H1 (cell line): ENCODE measurements at regions not wholly inside any gene's neighbourhood (a gene's known extent, or its start where the extent isn't known, plus 50 kb on each side); places are given as distances from the start of the nearest gene placed in this dataset.

ENCODE experiments used
- CTCF ChIA-PET: fragments of 300-600 bp; sonication (Branson Sonifier 250); formaldehyde crosslinking; loops from one replicate; lab custom pipeline; 2021; ENCODE audit not compliant: partially characterized antibody; lab: Charles Lee
- POLR2A ChIA-PET: fragments of 300-600 bp; sonication (Branson Sonifier 250); formaldehyde crosslinking; loops from one replicate; lab custom pipeline; 2021; ENCODE audit warnings: inconsistent platforms; ENCODE audit not compliant: partially characterized antibody; lab: Charles Lee
- DNase-seq, 2 experiments: peaks; one replicate each; pipeline versions ENCODE4 v3.0.0 to v3.0.0-alpha.2; 2010 to 2022; ENCODE audit warnings: low spot score in 2 of 2, low read depth in 1 of 2, mixed read lengths in 1 of 2
- FAIRE-seq: peaks from 2 replicates; lab custom pipeline; 2011; peaks lifted over from hg19 to GRCh38; lab: Jason Lieb, UNC
- H2AFZ ChIP-seq: 2 replicates; pipeline ENCODE4 v1.8.1; 2012; ENCODE audit warnings: low read length, inconsistent platforms
- H2AK5ac ChIP-seq: 2 replicates; pipeline ENCODE4 v1.6.1; 2013; ENCODE audit warnings: low read depth, low read length
- H2BK120ac ChIP-seq: replicated peaks from 2 replicates; pipeline ENCODE3; 2013; ENCODE audit warnings: low read depth, low read length, inconsistent platforms
- H2BK12ac ChIP-seq: 2 replicates; pipeline ENCODE4 v1.6.1; 2013; ENCODE audit warnings: low read depth, low read length
- H2BK15ac ChIP-seq: 2 replicates; pipeline ENCODE4 v1.6.1; 2013; ENCODE audit warnings: low read length
- H2BK20ac ChIP-seq: 2 replicates; pipeline ENCODE4 v1.6.1; 2013; ENCODE audit warnings: low read length
- H2BK5ac ChIP-seq: 2 replicates; pipeline ENCODE4 v1.6.1; 2013; ENCODE audit warnings: low read depth, low read length
- H3K14ac ChIP-seq: 2 replicates; pipeline ENCODE4 v1.6.1; 2013; ENCODE audit warnings: inconsistent platforms; ENCODE audit not compliant: insufficient read length
- H3K18ac ChIP-seq: 2 replicates; pipeline ENCODE4 v1.6.1; 2013; ENCODE audit warnings: low read length; ENCODE audit errors: extremely low read depth
- H3K23ac ChIP-seq: 2 replicates; pipeline ENCODE4 v1.6.1; 2013; ENCODE audit warnings: inconsistent platforms; ENCODE audit not compliant: insufficient read length
- H3K23me2 ChIP-seq: 2 replicates; pipeline ENCODE4 v1.6.1; 2013; ENCODE audit warnings: low read depth, low read length
- H3K27ac ChIP-seq: 2 replicates; pipeline ENCODE4 v1.6.1; 2011; ENCODE audit warnings: low read depth, low read length, inconsistent platforms
- H3K27me3 ChIP-seq, 4 experiments: replicated peaks in 1 of 4; 1 replicate in 1 of 4; 2 replicates in 3 of 4; pipeline versions ENCODE4 v1.6.1 to v1.8.1; 2011 to 2013; ENCODE audit warnings: low read length in 3 of 4, mild to moderate bottlenecking in 3 of 4, inconsistent platforms in 2 of 4, mixed read lengths in 2 of 4, moderate library complexity in 1 of 4; ENCODE audit not compliant: control insufficient read depth in 3 of 4, insufficient read depth in 3 of 4; ENCODE audit errors: extremely low read depth in 1 of 4
- H3K36me3 ChIP-seq, 4 experiments: 2 replicates each; pipeline versions ENCODE4 v1.6.1 to v1.8.1; 2011 to 2013; ENCODE audit warnings: mild to moderate bottlenecking in 4 of 4, low read length in 3 of 4, moderate library complexity in 2 of 4, control low read depth in 1 of 4, inconsistent platforms in 1 of 4; ENCODE audit not compliant: insufficient read depth in 4 of 4, control insufficient read depth in 2 of 4
- H3K4ac ChIP-seq: replicated peaks from 2 replicates; pipeline ENCODE3; 2013; ENCODE audit warnings: low read length, low read depth, mixed read lengths, inconsistent platforms; ENCODE audit not compliant: insufficient read length
- H3K4me1 ChIP-seq, 4 experiments: replicated peaks in 1 of 4; 1 replicate in 1 of 4; 2 replicates in 3 of 4; pipeline versions ENCODE4 v1.6.1 to v1.8.1; 2011 to 2013; ENCODE audit warnings: low read length in 3 of 4, inconsistent platforms in 2 of 4, mixed read lengths in 1 of 4; ENCODE audit not compliant: insufficient read depth in 4 of 4, control insufficient read depth in 3 of 4
- H3K4me2 ChIP-seq, 2 experiments: 2 replicates each; pipeline versions ENCODE4 v1.6.1 to v1.8.1; 2011 to 2013; ENCODE audit warnings: low read depth in 2 of 2, low read length in 2 of 2, control low read depth in 1 of 2, inconsistent platforms in 1 of 2, mild to moderate bottlenecking in 1 of 2; ENCODE audit not compliant: insufficient read depth in 1 of 2
- H3K4me3 ChIP-seq, 4 experiments: fragments of 200-600, 300-600 bp in 1 of 4; sonication (generic), shearing (Covaris generic), sonication (Bioruptor Twin) in 1 of 4; 2 replicates each; pipeline versions ENCODE4 v1.5.1 to v1.8.1; 2011 to 2016; ENCODE audit warnings: low read length in 4 of 4, low read depth in 3 of 4, control low read depth in 2 of 4, inconsistent platforms in 2 of 4, mild to moderate bottlenecking in 2 of 4, mixed read lengths in 1 of 4, moderate library complexity in 1 of 4; ENCODE audit not compliant: insufficient read depth in 2 of 4; ENCODE audit errors: extremely low read depth in 1 of 4
- H3K56ac ChIP-seq: replicated peaks from 2 replicates; pipeline ENCODE3; 2013; ENCODE audit warnings: low read depth, mild to moderate bottlenecking, mixed read lengths, low read length, inconsistent platforms; ENCODE audit not compliant: insufficient read length
- H3K79me1 ChIP-seq: 2 replicates; pipeline ENCODE4 v1.6.1; 2013; ENCODE audit warnings: low read depth, low read length, control low read depth
- H3K79me2 ChIP-seq, 2 experiments: 2 replicates each; pipeline versions ENCODE4 v1.6.1 to v1.8.1; 2012 to 2013; ENCODE audit warnings: low read length in 2 of 2, mild to moderate bottlenecking in 2 of 2, inconsistent platforms in 1 of 2; ENCODE audit not compliant: insufficient read depth in 2 of 2, control insufficient read depth in 1 of 2
- H3K9ac ChIP-seq, 4 experiments: replicated peaks in 1 of 4; 1 replicate in 1 of 4; 2 replicates in 3 of 4; pipeline versions ENCODE4 v1.6.1 to v1.8.1; 2011 to 2013; ENCODE audit warnings: low read depth in 3 of 4, low read length in 3 of 4, control low read depth in 2 of 4, mild to moderate bottlenecking in 2 of 4, moderate library complexity in 2 of 4, inconsistent platforms in 1 of 4; ENCODE audit errors: extremely low read depth in 1 of 4
- H3K9me3 ChIP-seq, 2 experiments: 2 replicates each; pipeline versions ENCODE4 v1.6.1 to v1.8.1; 2012 to 2013; ENCODE audit warnings: mild to moderate bottlenecking in 2 of 2, moderate library complexity in 2 of 2, control low read depth in 1 of 2, inconsistent platforms in 1 of 2, low read depth in 1 of 2, low read length in 1 of 2, mixed read lengths in 1 of 2; ENCODE audit not compliant: insufficient read depth in 2 of 2
- H4K20me1 ChIP-seq, 2 experiments: replicated peaks in 1 of 2; 2 replicates each; pipeline versions ENCODE3 to v1.8.1; 2011 to 2013; ENCODE audit warnings: inconsistent platforms in 2 of 2, low read length in 2 of 2, mild to moderate bottlenecking in 1 of 2; ENCODE audit not compliant: insufficient read depth in 2 of 2, control insufficient read depth in 1 of 2
- H4K5ac ChIP-seq: 2 replicates; pipeline ENCODE4 v1.6.1; 2013; ENCODE audit warnings: low read length, low read depth, mixed read lengths, inconsistent platforms; ENCODE audit not compliant: insufficient read length
- H4K8ac ChIP-seq: 2 replicates; pipeline ENCODE4 v1.8.0; 2013; ENCODE audit warnings: mild to moderate bottlenecking, moderate library complexity, low read length, inconsistent platforms; ENCODE audit not compliant: insufficient read depth; ENCODE audit errors: extremely low read depth
- H4K91ac ChIP-seq: replicated peaks from 2 replicates; pipeline ENCODE3; 2013; ENCODE audit warnings: low read length, mixed read lengths, inconsistent platforms; ENCODE audit not compliant: insufficient read length
- ATF2 ChIP-seq: IDR thresholded peaks from 2 replicates; pipeline ENCODE4 v1.6.1; 2012; ENCODE audit warnings: low read length, inconsistent platforms
- ATF3 ChIP-seq: IDR thresholded peaks from 2 replicates; pipeline ENCODE4 v1.6.1; 2011; ENCODE audit warnings: low read depth, mild to moderate bottlenecking, low read length; ENCODE audit not compliant: insufficient read depth
- CEBPB ChIP-seq: IDR thresholded peaks from 2 replicates; pipeline ENCODE4 v1.6.1; 2012; ENCODE audit warnings: low read depth, low read length
- CHD1 ChIP-seq: IDR thresholded peaks from 2 replicates; pipeline ENCODE4 v1.6.1; 2012; ENCODE audit warnings: low read depth, low read length, improper control_type of control experiment
- CREB1 ChIP-seq: IDR thresholded peaks from 2 replicates; pipeline ENCODE4 v1.6.1; 2012; ENCODE audit warnings: inconsistent platforms
- EGR1 ChIP-seq: IDR thresholded peaks from 2 replicates; pipeline ENCODE4 v1.6.1; 2011; ENCODE audit warnings: low read depth, low read length, borderline replicate concordance
- HDAC2 ChIP-seq, 2 experiments: fragments of 300-600 bp in 1 of 2; sonication (generic) in 1 of 2; IDR thresholded peaks; 2 replicates each; pipeline ENCODE4 v1.6.1; 2011 to 2012; ENCODE audit warnings: low read depth in 2 of 2, low read length in 2 of 2, mild to moderate bottlenecking in 2 of 2, moderate library complexity in 2 of 2, borderline replicate concordance in 1 of 2, inconsistent platforms in 1 of 2
- POLR2AphosphoS5 ChIP-seq: IDR thresholded peaks from 2 replicates; pipeline ENCODE4 v1.6.1; 2011; ENCODE audit warnings: low read depth, low read length
- RBBP5 ChIP-seq: IDR thresholded peaks from 2 replicates; pipeline ENCODE4 v1.7.1; 2012; ENCODE audit warnings: low read depth, mild to moderate bottlenecking, inconsistent platforms, low read length, moderate library complexity, borderline replicate concordance
- SIX5 ChIP-seq: IDR thresholded peaks from 2 replicates; pipeline ENCODE4 v1.6.1; 2011; ENCODE audit warnings: mild to moderate bottlenecking, low read depth, low read length
- SRF ChIP-seq: IDR thresholded peaks from 2 replicates; pipeline ENCODE4 v1.6.1; 2011; ENCODE audit warnings: mild to moderate bottlenecking, low read depth, low read length, moderate library complexity
- WGBS, 2 experiments: shearing (Covaris generic) in 1 of 2; methylation state at CpG; one replicate each; pipeline versions ENCODE4 v1.1.6 to v1.1.7; 2013 to 2015; ENCODE audit warnings: low lambda C conversion rate in 2 of 2, mixed read lengths in 2 of 2, inconsistent platforms in 1 of 2, low coverage in 1 of 2, missing lambda C conversion rate in 1 of 2; ENCODE audit not compliant: insufficient replicate concordance in 2 of 2, insufficient coverage in 1 of 2, insufficient read length in 1 of 2; ENCODE audit errors: extremely low coverage in 1 of 2, missing lambda C conversion rate in 1 of 2; 5-methylcytosine and 5-hydroxymethylcytosine counted together

- Histone ChIP-seq H3K23me2 (no peaks in the 10 kb centered on the region), H2AFZ (no peak overlapping the region), H3K18ac (no peak overlapping the region), H3K36me3 (no peaks in the 10 kb centered on the region), H3K14ac (no peak overlapping the region), H4K5ac (no peak overlapping the region), H3K56ac (no peak overlapping the region), H3K4me3 (no peak overlapping the region), H2BK12ac (no peak overlapping the region), H3K4me1 (no peaks in the 10 kb centered on the region), H3K9ac (no peak overlapping the region), H3K4ac (no peak overlapping the region), H3K27ac (no peak overlapping the region), H2BK5ac (no peak overlapping the region), H3K79me1 (no peaks in the 10 kb centered on the region), H2BK15ac (no peak overlapping the region), H3K9me3 (peaks cover 8% of the 10 kb centered on the region in 2 experiments; a peak in 3 of 4 replicates), H2BK20ac (no peak overlapping the region), H3K4me2 (no peak overlapping the region), H4K8ac (no peak overlapping the region), H2AK5ac (no peak overlapping the region), H4K91ac (no peak overlapping the region), H3K79me2 (no peaks in the 10 kb centered on the region), H3K23ac (no peak overlapping the region), H2BK120ac (no peak overlapping the region), H3K27me3 (no peaks in the 10 kb centered on the region)
- CTCF ChIA-PET: no interaction called here
- 90% methylated on average over 2 of the region's 2 CpGs; no CpG with 5 or more reads in 1 of the 2 experiments for WGBS, 2 experiments
- POLR2A ChIA-PET: no interaction called here
- no peak for FAIRE-seq
- TF ChIP-seq CHD1: no peak
- TF ChIP-seq ATF2: no peak
- TF ChIP-seq CEBPB: no peak
- TF ChIP-seq EGR1: no peak
- no peak for TF ChIP-seq RBBP5
- TF ChIP-seq POLR2AphosphoS5: no peak
- no peak for TF ChIP-seq CREB1
- TF ChIP-seq HDAC2 (IDR thresholded peaks at IDR 0.05; ENCODE audit: borderline replicate concordance in 1 of 2, low read depth in 2 of 2, low read length in 2 of 2): no peak
- TF ChIP-seq SRF: no peak
- no peak for TF ChIP-seq ATF3
- no peak for TF ChIP-seq SIX5
- TF ChIP-seq, all 59 proteins: peak for 0
- no peaks in the 10 kb centered on the region for H4K20me1 ChIP-seq
- no peak for DNase-seq
Observed at GRCh38 chr7:49074538-49074937, 150.2 kb downstream of the CDC14C start.
